GDM1 (cell line): ENCODE measurements at regions not wholly inside any gene's neighbourhood (a gene's known extent, or its start where the extent isn't known, plus 50 kb on each side); places are given as distances from the start of the nearest gene placed in this dataset.
"Not testable (repeated sequence)": the region's sequence is repeated elsewhere in the genome, so short reads cannot be mapped to it uniquely, and the experiment has no call there.

Experiments used
- DNase-seq: peaks from one replicate; lab custom pipeline; 2025; lab: John Stamatoyannopoulos, UW

GRCh38 chr10:126722726-126723125 is 52.2 kb upstream of the C10orf90 start:
- no peak for DNase-seq

- no peak for DNase-seq
Measured at GRCh38 chr10:126723226-126723625, 52.7 kb upstream of the C10orf90 start.

- no peak for DNase-seq
Measured at GRCh38 chr10:126729314-126729870, 58.9 kb upstream of the C10orf90 start.

GRCh38 chr10:126730856-126731609 is 60.5 kb upstream of the C10orf90 start:
- no peak for DNase-seq

- no peak for DNase-seq
Measured at GRCh38 chr10:126731610-126731990, 61.1 kb upstream of the C10orf90 start.

- no peak for DNase-seq
Measured at GRCh38 chr10:126732308-126732707, 61.8 kb upstream of the C10orf90 start.

- no peak for DNase-seq
Measured at GRCh38 chr10:126732868-126733267, 62.4 kb upstream of the C10orf90 start.

- DNase-seq: no peak
Measured at GRCh38 chr10:126734015-126734414, 63.5 kb upstream of the C10orf90 start.

- DNase-seq: no peak
Measured at GRCh38 chr10:126734967-126735366, 64.5 kb upstream of the C10orf90 start.

GRCh38 chr10:126736142-126736541 is 65.6 kb upstream of the C10orf90 start:
- DNase-seq: no peak

GRCh38 chr10:126736727-126737126 is 66.2 kb upstream of the C10orf90 start:
- DNase-seq: no peak

GRCh38 chr10:126738001-126738400 is 67.5 kb upstream of the C10orf90 start:
- DNase-seq: no peak

- DNase-seq: no peak
Measured at GRCh38 chr10:126744571-126744970, 74.1 kb upstream of the C10orf90 start.

- DNase-seq: peak; percentile 36
Measured at GRCh38 chr10:126749015-126749655, 78.6 kb upstream of the C10orf90 start.

- no peak for DNase-seq
Measured at GRCh38 chr10:126754966-126755365, 84.5 kb upstream of the C10orf90 start.

- DNase-seq: no peak
Measured at GRCh38 chr10:126758867-126759266, 88.4 kb upstream of the C10orf90 start.

GRCh38 chr10:126759531-126759930 is 89.0 kb upstream of the C10orf90 start:
- DNase-seq: no peak

- not testable (repeated sequence) for DNase-seq
Measured at GRCh38 chr10:126766646-126767045, 96.2 kb upstream of the C10orf90 start.

GRCh38 chr10:126770809-126771208 is 100.3 kb upstream of the C10orf90 start:
- DNase-seq: no peak

GRCh38 chr10:126776168-126776567 is 105.7 kb upstream of the C10orf90 start:
- no peak for DNase-seq

- no peak for DNase-seq
Measured at GRCh38 chr10:126777714-126778113, 107.2 kb upstream of the C10orf90 start.

- DNase-seq: no peak
Measured at GRCh38 chr10:126781450-126782216, 111.1 kb upstream of the C10orf90 start.
